Medulla oblongata (tissue), 1 donor: ENCODE measurements at regions not wholly inside any gene's neighbourhood (a gene's known extent, or its start where the extent isn't known, plus 50 kb on each side); places are given as distances from the start of the nearest gene placed in this dataset.

Source experiments
- DNase-seq: peaks from one replicate; pipeline ENCODE4 v3.0.0-alpha.2; 2015; ENCODE audit errors: extremely low spot score

GRCh38 chr1:22221233-22221780 is 78.4 kb upstream of the WNT4 start:
- DNase-seq: no peak

- no peak for DNase-seq
Measured at GRCh38 chr1:22222723-22223122, 79.8 kb upstream of the WNT4 start.

- DNase-seq: no peak
Measured at GRCh38 chr1:22223176-22223575, 80.3 kb upstream of the WNT4 start.

- DNase-seq: no peak
Measured at GRCh38 chr1:22224091-22224490, 81.2 kb upstream of the WNT4 start.

GRCh38 chr1:22224631-22225030 is 81.7 kb upstream of the WNT4 start:
- DNase-seq: no peak

- DNase-seq: no peak
Measured at GRCh38 chr1:22225858-22226589, 83.1 kb upstream of the WNT4 start.

GRCh38 chr1:22228074-22228473 is 85.2 kb upstream of the WNT4 start:
- no peak for DNase-seq

GRCh38 chr1:22228505-22228911 is 85.6 kb upstream of the WNT4 start:
- no peak for DNase-seq

GRCh38 chr1:22229379-22229778 is 86.5 kb upstream of the WNT4 start:
- no peak for DNase-seq

GRCh38 chr1:22231068-22231593 is 88.2 kb upstream of the WNT4 start:
- DNase-seq: no peak

- DNase-seq: no peak
Measured at GRCh38 chr1:22231995-22232690, 89.2 kb upstream of the WNT4 start.

- no peak for DNase-seq
Measured at GRCh38 chr1:22233222-22233621, 90.3 kb upstream of the WNT4 start.

- no peak for DNase-seq
Measured at GRCh38 chr1:22234476-22235030, 91.7 kb upstream of the WNT4 start.

GRCh38 chr1:22236166-22236565 is 93.3 kb upstream of the WNT4 start:
- no peak for DNase-seq

GRCh38 chr1:22236900-22237299 is 94.0 kb upstream of the WNT4 start:
- no peak for DNase-seq

GRCh38 chr1:22237433-22238093 is 94.7 kb upstream of the WNT4 start:
- no peak for DNase-seq

GRCh38 chr1:22238356-22239224 is 95.7 kb upstream of the WNT4 start:
- no peak for DNase-seq

GRCh38 chr1:22239378-22239777 is 96.5 kb upstream of the WNT4 start:
- no peak for DNase-seq

- DNase-seq: no peak
Measured at GRCh38 chr1:22241250-22241649, 98.4 kb upstream of the WNT4 start.

GRCh38 chr1:22241811-22242210 is 98.9 kb upstream of the WNT4 start:
- no peak for DNase-seq

- no peak for DNase-seq
Measured at GRCh38 chr1:22245100-22245650, 102.3 kb upstream of the WNT4 start.
